HG03064 (cell line): ENCODE measurements at regions not wholly inside any gene's neighbourhood (a gene's known extent, or its start where the extent isn't known, plus 50 kb on each side); places are given as distances from the start of the nearest gene placed in this dataset.
"Not testable (repeated sequence)": the region's sequence is repeated elsewhere in the genome, so short reads cannot be mapped to it uniquely, and the experiment has no call there.

Source experiments
- ATAC-seq: cut with Tn5 transposase; IDR thresholded peaks from one replicate; pipeline ENCODE4 v1.9.1; 2021; ENCODE audit warnings: low read depth; ENCODE audit not compliant: unreplicated experiment

DNA sequence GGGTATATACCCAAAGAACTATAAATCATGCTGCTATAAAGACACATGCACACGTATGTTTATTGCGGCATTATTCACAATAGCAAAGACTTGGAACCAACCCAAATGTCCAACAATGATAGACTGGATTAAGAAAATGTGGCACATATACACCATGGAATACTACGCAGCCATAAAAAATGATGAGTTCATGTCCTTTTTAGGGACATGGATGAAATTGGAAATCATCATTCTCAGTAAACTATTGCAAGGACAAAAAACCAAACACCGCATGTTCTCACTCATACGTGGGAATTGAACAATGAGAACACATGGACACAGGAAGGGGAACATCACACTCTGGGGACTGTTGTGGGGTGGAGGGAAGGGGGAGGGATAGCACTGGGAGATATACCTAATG, 914.9 kb upstream of the SOX9 start:
- not testable (repeated sequence) for ATAC-seq

DNA sequence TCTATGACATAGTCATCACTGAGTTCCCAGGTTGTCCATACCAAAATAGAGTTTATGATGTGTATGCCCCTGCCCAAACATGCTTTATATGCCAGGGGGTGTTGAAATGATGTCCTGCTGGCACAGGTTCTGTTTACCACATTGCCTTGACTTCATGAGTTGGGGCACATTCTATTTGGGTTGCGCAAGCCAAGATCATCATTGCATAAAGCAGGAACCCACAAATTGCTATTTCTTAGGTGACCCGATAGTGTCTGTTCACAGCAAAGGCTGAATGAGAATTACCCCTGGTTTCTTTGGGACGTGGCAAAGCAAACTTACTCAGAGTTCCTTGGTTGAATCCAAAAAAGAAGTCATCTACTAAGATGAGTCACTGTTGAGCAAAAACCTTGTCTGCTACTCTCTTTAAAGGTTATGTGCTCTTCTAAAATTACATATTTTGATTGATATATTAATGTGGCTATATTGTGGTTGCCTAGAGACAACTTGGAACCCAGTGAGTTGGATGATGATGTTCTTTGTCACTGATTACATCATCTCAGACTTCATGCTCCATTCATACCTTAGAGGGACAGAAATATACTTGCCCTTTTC, 912.6 kb upstream of the SOX9 start:
- ATAC-seq = no peak

DNA sequence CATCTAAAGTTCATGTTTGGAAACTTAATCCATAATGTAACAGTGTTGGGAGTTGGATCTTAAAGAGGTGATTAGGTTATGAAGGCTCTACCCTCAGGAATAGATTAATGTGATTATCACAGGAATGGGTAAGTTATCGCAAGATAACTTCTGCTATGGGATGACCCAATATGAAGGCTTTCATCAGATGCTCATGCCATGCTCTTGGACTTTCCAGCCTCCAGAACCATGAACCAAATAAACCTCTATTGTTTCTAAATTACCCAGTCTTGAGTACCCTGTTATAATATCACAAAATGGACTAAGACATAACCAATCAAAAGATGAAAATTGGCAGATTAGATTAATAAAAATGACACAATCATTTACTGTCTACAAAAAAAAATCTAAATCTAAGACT, 906.9 kb upstream of the SOX9 start:
- no peak for ATAC-seq

DNA sequence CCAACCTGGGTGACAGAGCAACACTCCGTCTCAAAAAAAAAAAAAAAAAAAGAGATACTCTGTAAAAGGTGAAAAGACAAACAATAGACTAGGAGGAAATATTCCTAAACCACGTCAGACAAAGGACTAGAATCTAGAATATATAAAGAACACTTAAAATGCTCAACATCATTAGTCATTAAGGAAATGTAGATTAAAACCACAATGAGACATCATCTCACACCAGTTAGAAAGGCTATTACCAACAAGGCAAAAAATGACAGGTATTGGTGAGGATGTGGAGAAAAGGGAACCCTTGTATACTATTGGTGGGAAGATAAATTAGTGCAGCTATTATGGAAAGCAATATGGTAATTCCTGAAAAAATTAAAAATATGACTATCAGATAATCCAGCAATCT, 903.1 kb upstream of the SOX9 start:
- ATAC-seq = no peak

DNA sequence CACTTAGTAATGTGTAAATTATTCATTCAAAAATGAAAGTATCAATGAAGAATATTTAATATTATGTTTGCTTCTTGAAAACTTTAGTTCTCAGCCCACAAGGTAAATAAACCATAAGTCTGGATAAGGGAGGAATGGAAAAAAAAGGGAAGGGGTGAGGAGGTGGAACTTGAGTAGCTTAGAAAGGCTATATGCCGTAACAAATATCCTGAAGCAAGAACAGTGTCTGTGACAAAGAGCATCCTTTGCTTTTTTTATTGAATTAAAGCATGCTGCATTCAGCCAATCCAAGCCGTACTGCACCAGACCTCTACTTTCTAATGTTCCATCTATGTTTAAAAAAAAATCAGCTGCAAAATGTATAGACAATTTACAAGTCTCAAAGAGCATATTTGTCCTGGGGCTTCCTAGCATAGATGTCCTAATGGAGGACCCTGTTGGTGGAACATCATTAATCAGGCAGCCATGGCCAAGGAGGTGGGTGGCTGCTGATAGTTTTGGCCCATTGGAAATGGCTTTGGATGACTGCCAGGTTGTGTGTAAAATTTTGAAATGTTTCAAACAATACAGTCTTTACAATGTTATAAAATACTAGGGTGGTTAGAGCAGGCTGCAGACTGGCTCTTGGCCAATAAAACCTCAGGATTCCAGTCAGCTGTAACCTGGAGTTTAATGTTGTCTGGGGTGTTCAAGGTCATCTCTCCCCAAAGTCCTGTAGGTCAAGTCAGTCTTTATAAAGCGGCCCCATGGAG, 895.8 kb upstream of the SOX9 start:
- no peak for ATAC-seq

DNA sequence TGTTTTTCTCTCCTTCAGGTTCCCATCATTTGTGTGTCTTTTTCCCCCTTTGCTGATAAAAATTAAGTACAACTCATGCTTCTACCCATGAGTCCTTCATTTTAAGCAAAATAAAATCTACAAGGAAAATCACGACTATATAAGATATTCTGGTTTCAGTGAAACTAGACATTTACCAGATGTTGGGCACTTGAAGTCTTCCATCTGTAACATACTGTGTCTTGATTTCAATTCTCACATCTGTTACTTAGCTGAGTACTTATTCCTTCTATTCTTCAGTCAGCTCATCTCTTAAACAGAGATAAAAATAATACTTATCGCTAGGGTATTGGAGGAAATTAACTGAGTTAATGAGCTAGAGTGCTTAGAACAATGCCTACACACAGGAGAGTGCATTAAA, 893.0 kb upstream of the SOX9 start:
- no peak for ATAC-seq

DNA sequence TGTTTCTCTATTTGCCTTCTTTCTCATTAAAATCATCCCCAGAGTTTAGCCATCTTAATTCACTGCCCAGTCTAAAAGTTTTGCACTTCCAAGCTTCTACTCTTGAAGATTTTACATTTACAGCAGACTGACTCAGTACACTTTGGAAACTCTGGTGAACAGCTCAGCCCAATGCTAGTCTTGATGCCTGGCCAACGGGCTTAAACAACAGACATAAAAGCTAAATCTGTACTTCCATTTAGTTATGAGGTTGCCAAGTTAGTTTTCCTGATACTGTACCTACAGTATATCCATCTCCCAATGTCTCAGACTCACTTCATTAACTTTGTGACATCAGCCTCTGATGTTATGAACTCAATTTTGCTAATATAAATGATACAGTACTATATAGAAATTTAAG, 891.8 kb upstream of the SOX9 start:
- ATAC-seq = no peak

DNA sequence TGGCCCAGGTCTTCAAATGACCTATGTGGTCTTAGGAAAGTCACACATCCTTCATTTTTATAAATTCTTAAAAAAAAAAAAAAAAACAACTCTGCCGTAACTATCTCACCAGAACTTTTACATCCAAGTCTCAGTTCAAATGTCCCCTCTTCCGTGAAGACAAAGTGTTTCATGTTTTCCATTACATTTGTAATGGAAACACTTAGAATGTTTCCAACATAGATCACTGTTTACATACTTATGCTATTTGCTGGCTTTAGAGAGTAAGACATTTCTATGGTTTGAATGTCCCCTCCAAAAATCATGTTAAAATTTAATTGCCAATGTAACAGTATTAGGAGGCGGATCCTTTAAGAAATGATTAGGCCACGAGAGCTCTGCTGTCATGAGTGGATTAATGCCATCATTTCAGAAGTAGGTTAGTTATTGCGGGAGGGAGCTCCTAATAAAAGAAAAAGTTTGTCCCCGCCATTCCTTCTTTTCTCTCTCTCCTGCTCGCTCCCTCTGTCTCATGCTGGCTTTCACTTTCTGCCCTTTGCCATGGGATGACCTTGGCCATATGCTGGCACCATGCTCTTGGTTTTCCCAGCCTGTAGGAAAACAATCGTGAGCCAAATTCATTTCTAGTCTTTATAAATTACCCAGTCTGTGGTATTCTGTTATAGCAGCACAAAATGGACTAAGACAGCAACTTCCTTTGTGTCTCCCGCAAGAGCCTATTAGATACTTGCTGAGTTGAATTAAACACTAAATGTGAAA, 887.8 kb upstream of the SOX9 start:
- ATAC-seq = no peak

DNA sequence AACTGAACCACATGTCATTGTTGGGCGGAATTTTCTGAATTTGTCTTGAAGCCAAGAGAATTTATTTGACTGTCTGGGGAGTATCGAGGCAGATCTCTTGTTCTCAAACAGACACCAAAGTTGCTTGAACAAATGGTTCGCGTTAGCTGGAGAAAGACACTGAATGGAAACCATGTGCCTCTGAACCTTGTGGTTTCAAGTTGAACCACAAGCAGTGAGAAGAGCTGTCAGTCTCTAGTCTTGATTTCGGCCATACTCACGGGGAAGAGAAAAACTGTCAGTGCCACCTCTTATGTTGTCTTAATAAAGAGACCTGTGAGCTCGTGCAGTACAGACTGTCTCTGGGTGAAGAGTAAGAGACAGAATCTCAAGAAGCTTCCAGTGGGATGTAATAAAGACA, 886.5 kb upstream of the SOX9 start:
- no peak for ATAC-seq

DNA sequence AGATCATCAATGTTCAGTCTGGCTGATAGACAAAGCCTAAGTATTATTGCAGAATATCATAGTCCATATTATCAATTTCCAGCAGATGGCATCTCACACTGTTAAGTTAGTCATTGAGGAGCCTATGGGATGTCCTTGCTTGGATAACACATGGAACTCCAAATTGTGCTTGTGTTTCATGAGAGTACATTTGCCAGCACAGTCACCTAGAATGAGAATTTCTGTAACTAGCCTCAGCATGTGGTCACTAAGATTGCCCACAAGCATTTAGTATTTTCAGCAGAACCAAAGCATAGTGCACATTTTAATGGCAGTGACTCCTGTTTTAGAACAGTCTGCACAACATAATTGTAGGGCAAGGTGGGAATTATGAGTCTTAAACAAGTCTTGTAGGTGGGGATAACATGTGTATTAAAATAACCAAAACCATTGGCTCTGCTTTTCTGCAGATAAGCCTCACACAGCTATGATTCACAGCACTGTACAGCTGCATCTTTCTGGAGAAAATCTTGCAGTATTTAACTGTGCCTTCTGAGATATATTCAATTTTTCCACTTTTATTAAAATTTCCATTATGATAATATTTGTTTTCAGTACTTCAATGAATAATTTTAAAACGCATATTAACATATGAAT, 882.8 kb upstream of the SOX9 start:
- ATAC-seq = no peak

DNA sequence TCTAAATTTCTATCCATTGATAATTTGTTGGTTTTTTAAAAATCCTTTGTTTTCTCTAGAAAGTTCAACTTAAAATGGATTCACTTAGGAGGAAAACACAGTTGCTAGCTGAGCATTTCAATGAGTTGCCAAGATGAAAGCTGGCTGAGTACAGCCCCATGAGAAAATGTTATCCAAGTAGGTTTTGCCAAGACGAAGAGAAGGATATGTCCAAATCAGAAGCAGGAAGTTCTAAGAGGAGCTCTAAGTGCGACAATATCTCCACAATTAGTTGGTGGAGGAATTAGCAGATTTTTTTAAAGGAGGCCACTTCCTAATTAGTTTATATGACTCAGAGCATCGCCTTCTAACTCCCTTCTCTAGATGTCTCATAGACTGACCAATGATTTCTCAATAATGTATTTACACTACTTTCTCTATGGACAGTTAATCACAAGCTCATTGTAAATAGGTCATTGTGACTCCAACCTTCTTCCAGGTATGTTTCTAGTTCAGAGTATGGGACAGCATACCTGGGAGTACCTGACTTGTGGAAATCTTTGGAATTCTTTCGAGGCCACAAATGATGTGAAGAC, 873.3 kb upstream of the SOX9 start:
- no peak for ATAC-seq

DNA sequence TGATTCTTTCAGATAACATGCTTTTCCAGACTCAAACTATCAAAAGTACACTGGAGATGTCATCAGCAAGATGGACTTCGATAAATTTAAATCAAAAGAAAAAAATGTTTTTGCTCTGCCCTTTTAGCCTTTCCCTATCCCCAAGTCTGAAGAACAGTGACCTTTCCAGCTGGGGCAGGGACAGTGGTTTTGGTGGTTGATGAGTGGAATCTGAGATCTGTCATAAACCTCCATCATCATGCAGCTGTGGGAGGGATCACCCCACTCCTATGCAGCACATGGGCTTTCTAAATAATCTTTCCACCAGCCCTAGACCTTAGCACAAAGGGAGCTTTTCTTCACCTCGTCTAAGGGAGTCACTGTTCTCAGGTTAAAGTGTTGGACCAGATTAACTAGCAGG, 869.5 kb upstream of the SOX9 start:
- no peak for ATAC-seq

DNA sequence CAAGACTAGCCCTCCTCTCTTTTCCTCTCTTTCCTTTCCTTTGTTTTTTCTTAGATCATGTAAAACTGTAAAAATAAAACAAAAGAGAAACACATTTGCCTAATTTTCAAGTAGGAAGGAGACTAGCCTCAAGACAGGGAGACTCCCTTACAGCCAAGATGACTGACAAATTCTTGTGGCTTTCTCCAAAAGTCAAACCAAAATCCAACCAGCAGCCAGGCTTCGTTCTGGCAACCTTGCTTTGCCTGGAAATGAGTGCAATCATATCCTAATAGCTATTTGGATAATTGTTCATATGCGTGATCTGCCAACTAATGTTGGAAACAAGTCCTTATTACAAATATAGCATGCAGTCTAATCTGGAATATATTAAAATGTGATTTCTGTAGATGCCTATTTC, 868.9 kb upstream of the SOX9 start:
- no peak for ATAC-seq

DNA sequence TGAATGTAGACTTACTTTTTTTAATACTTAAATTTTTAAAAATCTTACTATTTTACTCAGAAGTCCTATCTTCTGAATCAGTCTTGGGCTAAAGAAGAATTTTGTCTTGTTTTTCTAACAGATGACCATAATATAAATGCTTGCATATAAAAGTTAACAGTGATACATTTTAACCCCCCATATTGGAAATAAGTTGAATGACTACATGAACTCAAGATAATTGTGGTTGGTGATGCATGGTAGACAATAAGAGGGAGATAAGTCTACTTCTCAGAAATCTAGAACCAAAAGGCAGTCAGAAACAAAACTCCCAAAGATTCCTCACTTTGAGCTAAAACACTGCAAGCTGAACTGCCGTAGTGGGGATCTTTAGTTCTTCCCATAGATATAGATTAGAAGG, 868.4 kb upstream of the SOX9 start:
- ATAC-seq = no peak

DNA sequence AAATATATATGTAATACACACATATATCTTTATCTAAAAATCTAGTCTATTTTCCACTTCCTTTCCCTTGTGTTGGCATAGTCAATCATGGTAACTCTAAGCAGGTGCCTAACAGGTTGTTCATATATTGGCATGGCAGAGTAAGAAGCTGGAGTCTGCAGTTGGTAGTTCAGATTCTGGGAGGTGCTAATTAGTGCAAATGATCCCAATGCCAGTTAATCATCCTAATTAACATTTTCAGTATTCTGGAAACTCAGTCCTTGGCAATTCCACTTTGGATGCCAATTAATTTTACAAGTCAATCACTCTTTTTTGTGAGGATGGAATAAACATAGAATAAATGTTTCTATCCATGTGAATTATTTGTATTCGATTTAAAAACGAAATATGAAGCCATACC, 863.7 kb upstream of the SOX9 start:
- no peak for ATAC-seq

DNA sequence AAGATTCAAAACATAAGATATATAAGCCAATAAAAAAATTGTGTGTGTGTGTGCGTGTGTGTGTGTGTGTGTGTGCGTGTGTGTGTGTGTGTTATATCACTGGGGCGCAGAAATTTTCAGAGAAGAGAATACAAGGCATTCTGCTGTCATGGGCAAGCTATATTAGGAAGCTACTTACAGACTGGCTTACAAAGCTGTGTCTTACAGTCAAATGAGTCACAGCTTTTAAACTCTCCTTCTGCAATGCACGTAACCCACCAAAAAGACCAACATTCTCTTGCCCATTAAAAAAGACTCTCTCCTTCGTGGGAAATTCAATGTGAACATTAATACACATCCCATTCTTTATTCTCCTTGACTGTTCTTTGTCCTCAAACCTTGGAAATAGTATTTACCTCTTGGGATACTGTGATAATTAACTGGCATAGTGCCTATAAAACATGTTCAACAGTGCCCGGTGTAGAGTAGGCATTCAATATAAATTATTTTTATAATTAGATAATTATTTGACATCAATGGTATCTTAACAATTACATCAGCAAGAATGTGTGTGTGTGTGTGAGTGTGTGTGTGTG, 860.4 kb upstream of the SOX9 start:
- ATAC-seq = no peak

DNA sequence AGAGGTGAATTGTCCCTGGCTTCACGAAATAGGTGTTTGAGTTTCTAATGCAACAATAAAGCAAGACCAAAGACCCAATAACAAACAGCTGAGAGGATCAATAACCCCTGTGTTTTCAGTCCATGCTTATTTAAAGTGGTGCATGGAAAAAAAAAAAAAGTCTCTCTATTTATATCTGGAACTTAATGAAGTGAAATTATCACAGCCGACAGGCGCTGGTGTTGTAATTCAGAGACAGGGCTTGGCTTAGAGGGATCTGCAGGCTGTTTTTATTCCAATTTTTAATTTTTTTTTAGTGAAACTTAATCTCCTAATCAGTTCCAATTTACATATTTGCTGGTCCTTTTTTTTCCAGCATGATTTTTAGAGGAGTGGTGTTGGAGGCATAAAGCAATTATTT, 858.2 kb upstream of the SOX9 start:
- no peak for ATAC-seq

DNA sequence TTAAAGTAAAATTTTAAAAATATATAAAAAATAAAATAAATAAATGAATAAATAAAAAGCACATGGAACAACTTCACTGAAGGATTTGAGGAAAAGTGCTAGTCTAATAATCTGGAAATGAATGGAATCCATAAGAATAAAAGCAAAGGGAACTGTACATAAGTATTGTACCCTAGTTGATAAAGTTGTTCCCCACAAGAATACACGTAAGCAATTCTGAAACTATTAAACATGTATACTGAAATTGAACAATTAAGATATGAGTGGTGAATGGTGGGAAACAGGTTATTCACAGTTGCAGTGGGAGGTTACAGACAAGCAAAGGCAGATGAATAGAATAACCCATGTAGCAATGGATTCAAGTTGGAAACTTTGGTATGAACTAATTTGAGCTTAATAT, 853.2 kb upstream of the SOX9 start:
- ATAC-seq = no peak

DNA sequence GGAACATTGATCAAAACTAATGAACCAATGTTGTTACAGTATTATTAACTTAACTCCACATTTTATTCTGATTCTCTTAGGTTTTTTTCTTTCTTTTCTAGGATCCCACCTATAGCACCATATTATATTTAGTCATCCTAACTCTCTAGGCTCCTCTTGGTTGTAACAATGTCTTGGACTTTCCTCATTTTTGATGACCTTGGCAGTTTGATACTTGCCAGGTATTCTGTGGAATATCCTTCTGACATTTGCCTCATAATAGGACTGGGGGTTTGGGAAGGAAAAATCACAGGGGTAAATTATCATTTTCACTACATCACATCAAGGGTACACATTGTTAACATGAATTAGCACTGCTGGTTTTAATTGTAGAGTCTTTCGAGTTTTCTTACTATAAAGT, 851.6 kb upstream of the SOX9 start:
- ATAC-seq = no peak

DNA sequence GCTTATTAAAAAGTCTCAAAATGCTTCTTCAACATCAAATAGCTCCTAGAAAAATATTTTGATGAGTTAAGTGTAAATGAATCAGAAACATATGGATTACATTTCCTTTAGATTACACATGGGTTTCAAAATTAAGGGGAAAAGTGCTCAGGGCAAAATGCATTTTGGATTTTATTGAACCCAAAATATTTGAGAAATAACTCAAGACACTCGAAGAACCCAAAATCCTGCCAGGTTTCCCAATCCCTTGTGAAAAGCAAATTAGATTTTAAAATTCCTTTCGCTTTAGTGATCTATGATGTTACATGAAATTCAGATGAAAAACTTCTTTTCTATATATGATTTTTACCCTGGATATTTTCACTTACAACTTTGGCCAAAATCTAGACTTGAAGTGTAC, 847.4 kb upstream of the SOX9 start:
- ATAC-seq = no peak

DNA sequence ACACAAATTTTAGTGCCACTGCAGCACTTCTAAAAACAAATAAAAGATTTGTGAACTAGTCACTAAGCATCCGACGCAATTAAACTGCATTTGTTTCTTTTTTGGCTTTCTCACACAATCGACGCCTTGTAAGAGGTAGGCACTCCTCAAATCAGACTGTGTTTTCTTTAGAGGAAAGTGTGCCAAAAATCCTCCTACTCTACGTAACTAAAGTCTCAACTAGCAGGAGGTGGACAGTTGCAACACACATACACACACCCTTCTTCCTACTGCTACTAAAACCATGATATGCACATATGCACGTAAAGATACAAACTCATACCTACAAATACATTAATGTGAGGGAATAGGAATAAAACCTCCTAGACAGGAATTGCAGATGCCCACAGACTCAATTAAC, 844.7 kb upstream of the SOX9 start:
- no peak for ATAC-seq
